Right cardiac atrium (tissue), 5 donors: ENCODE measurements at regions not wholly inside any gene's neighbourhood (a gene's known extent, or its start where the extent isn't known, plus 50 kb on each side); places are given as distances from the start of the nearest gene placed in this dataset.

Source experiments
- ATAC-seq, 2 donors: fragments of 200-7000 bp; cut with Tn5 transposase; one replicate each; pipeline versions ENCODE4 v1.8.0 to v1.9.1; 2020; ENCODE audit warnings: moderate library complexity in 2 of 2, mild to moderate bottlenecking in 1 of 2
- DNase-seq, 3 donors: peaks; one replicate each; pipeline ENCODE4 v3.0.0-alpha.2; 2020
- H3K27ac ChIP-seq: one replicate; pipeline ENCODE4 v1.5.1; 2013; ENCODE audit warnings: mild to moderate bottlenecking, low read length, control low read depth, moderate library complexity
- H3K27me3 ChIP-seq: one replicate; pipeline ENCODE4 v1.6.1; 2013; ENCODE audit not compliant: control insufficient read depth, insufficient read depth
- H3K4me1 ChIP-seq: one replicate; pipeline ENCODE4 v1.6.1; 2013; ENCODE audit warnings: low read length; ENCODE audit not compliant: control insufficient read depth, insufficient read depth
- H3K4me3 ChIP-seq: one replicate; pipeline ENCODE4 v1.5.1; 2013; ENCODE audit warnings: low read length, control low read depth
- H3K9me3 ChIP-seq: one replicate; pipeline ENCODE4 v1.6.1; 2013; ENCODE audit warnings: low read length; ENCODE audit not compliant: control insufficient read depth
- WGBS: extraction: QIAGEN DNeasy Blood & Tissue Kit; methylation state at CpG from one replicate; pipeline ENCODE4 v1.1.7; 2013; 5-methylcytosine and 5-hydroxymethylcytosine counted together
- intact Hi-C, 4 donors: fragments of 100-400 bp; cut with DNase I; formaldehyde crosslinking; loops; one replicate each; pipeline versions ENCODE4 v1.11.0 to v1.14.0; 2022 to 2023
- donor health status: healthy with polysubstance abuse.
- donor health status: DM: no; HTN: yes; CAD: no.
- donor health status: DM: no; HTN: no; CAD: no.
- donor health status: DM: no; HTN: yes; CAD: no; lungs with severe emphysema.
- donor health status: DM: yes; HTN: yes; CAD: no.

GRCh38 chr1:73593364-73593763 lies 604.6 kb downstream of the LRRIQ3 start:
- Histone ChIP-seq H3K4me1 (no peaks in the 10 kb centered on the region), H3K4me3 (no peak overlapping the region), H3K9me3 (no peaks in the 10 kb centered on the region), H3K27me3 (no peaks in the 10 kb centered on the region), H3K27ac (no peak overlapping the region)
- 24% methylated on average over 3 of the region's 3 CpGs for WGBS
- DNase-seq (no peak), ATAC-seq (peak in 1 of 2 donors; percentile 47)
- intact Hi-C loops = no loop called here

GRCh38 chr1:73587080-73587479 lies 610.9 kb downstream of the LRRIQ3 start:
- intact Hi-C loops = no loop called here
- no peak overlapping the region for H3K4me3 ChIP-seq
- no peak overlapping the region for H3K27ac ChIP-seq
- no peaks in the 10 kb centered on the region for H3K9me3 ChIP-seq
- H3K27me3 ChIP-seq = no peaks in the 10 kb centered on the region
- H3K4me1 ChIP-seq = no peaks in the 10 kb centered on the region
- ATAC-seq = no peak
- no peak for DNase-seq
- WGBS = 97% methylated on average over 1 of the region's 1 CpG

- no peaks in the 10 kb centered on the region for H3K27me3 ChIP-seq
- intact Hi-C loops = no loop called here
- no peak overlapping the region for H3K4me3 ChIP-seq
- no peak for ATAC-seq
- no peak for DNase-seq
- no peak overlapping the region for H3K27ac ChIP-seq
- no peaks in the 10 kb centered on the region for H3K9me3 ChIP-seq
- 95% methylated on average over 1 of the region's 1 CpG for WGBS
- H3K4me1 ChIP-seq = no peaks in the 10 kb centered on the region
These were observed 620.8 kb downstream of the LRRIQ3 start for GRCh38 chr1:73577206-73577605.

- WGBS = 70% methylated on average over 2 of the region's 2 CpGs
- Histone ChIP-seq H3K9me3 (no peaks in the 10 kb centered on the region), H3K27me3 (no peaks in the 10 kb centered on the region), H3K4me1 (no peaks in the 10 kb centered on the region), H3K4me3 (no peak overlapping the region), H3K27ac (no peak overlapping the region)
- intact Hi-C loops = no loop called here
- DNase-seq (no peak), ATAC-seq (no peak)
These were observed 621.9 kb downstream of the LRRIQ3 start for GRCh38 chr1:73576083-73576482.

GRCh38 chr1:73564294-73564693 lies 633.7 kb downstream of the LRRIQ3 start:
- intact Hi-C loops = no loop called here
- Histone ChIP-seq H3K27me3 (no peaks in the 10 kb centered on the region), H3K9me3 (no peaks in the 10 kb centered on the region), H3K4me1 (no peaks in the 10 kb centered on the region), H3K4me3 (no peak overlapping the region), H3K27ac (no peak overlapping the region)
- ATAC-seq (no peak), DNase-seq (no peak)
- 66% methylated on average over 4 of the region's 4 CpGs for WGBS

- Histone ChIP-seq H3K9me3 (peaks cover 2% of the 10 kb centered on the region), H3K27ac (no peak overlapping the region), H3K4me3 (no peak overlapping the region), H3K4me1 (no peaks in the 10 kb centered on the region), H3K27me3 (no peaks in the 10 kb centered on the region)
- DNase-seq (no peak), ATAC-seq (no peak)
- intact Hi-C loops = no loop called here
These were observed 641.7 kb downstream of the LRRIQ3 start for GRCh38 chr1:73556270-73556669.

GRCh38 chr1:73537400-73537799 lies 660.6 kb downstream of the LRRIQ3 start:
- DNase-seq (peak in 1 of 3 donors; percentile 25), ATAC-seq (no peak)
- Histone ChIP-seq H3K4me3 (no peak overlapping the region), H3K9me3 (no peaks in the 10 kb centered on the region), H3K27me3 (no peaks in the 10 kb centered on the region), H3K27ac (no peak overlapping the region), H3K4me1 (no peaks in the 10 kb centered on the region)
- WGBS = 98% methylated on average over 1 of the region's 1 CpG
- intact Hi-C loops = no loop called here

GRCh38 chr1:73517603-73518191 lies 680.3 kb downstream of the LRRIQ3 start:
- intact Hi-C loops = no loop called here
- H3K27me3 ChIP-seq = no peaks in the 10 kb centered on the region
- no peak overlapping the region for H3K4me3 ChIP-seq
- WGBS = 76% methylated on average over 3 of the region's 3 CpGs
- no peak for ATAC-seq
- H3K27ac ChIP-seq = no peak overlapping the region
- H3K9me3 ChIP-seq = no peaks in the 10 kb centered on the region
- H3K4me1 ChIP-seq = no peaks in the 10 kb centered on the region
- DNase-seq = no peak

GRCh38 chr1:73516451-73516850 lies 681.5 kb downstream of the LRRIQ3 start:
- Histone ChIP-seq H3K27ac (no peak overlapping the region), H3K4me3 (no peak overlapping the region), H3K4me1 (no peaks in the 10 kb centered on the region), H3K9me3 (no peaks in the 10 kb centered on the region), H3K27me3 (no peaks in the 10 kb centered on the region)
- ATAC-seq = no peak
- WGBS = 27% methylated on average over 1 of the region's 1 CpG
- intact Hi-C loops = no loop called here
- no peak for DNase-seq

- H3K4me1 ChIP-seq = no peaks in the 10 kb centered on the region
- no peaks in the 10 kb centered on the region for H3K9me3 ChIP-seq
- ATAC-seq = no peak
- H3K27ac ChIP-seq = no peak overlapping the region
- no peak overlapping the region for H3K4me3 ChIP-seq
- no peak for DNase-seq
- no peaks in the 10 kb centered on the region for H3K27me3 ChIP-seq
- intact Hi-C loops = no loop called here
These were observed 686.9 kb downstream of the LRRIQ3 start for GRCh38 chr1:73511038-73511437.

GRCh38 chr1:73500154-73500553 lies 697.8 kb downstream of the LRRIQ3 start:
- no peaks in the 10 kb centered on the region for H3K9me3 ChIP-seq
- ATAC-seq = no peak
- intact Hi-C loops = no loop called here
- H3K4me1 ChIP-seq = no peaks in the 10 kb centered on the region
- WGBS = 55% methylated on average over 2 of the region's 2 CpGs
- no peak for DNase-seq
- no peak overlapping the region for H3K4me3 ChIP-seq
- H3K27ac ChIP-seq = no peak overlapping the region
- no peaks in the 10 kb centered on the region for H3K27me3 ChIP-seq

- no peak for ATAC-seq
- 30% methylated on average over 2 of the region's 2 CpGs for WGBS
- Histone ChIP-seq H3K9me3 (no peaks in the 10 kb centered on the region), H3K27me3 (no peaks in the 10 kb centered on the region), H3K4me1 (no peaks in the 10 kb centered on the region), H3K27ac (no peak overlapping the region), H3K4me3 (no peak overlapping the region)
- intact Hi-C loops = no loop called here
- DNase-seq = no peak
These were observed 698.3 kb downstream of the LRRIQ3 start for GRCh38 chr1:73499671-73500070.
